Esophagus squamous epithelium (tissue), 4 donors: ENCODE measurements at regions not wholly inside any gene's neighbourhood (a gene's known extent, or its start where the extent isn't known, plus 50 kb on each side); places are given as distances from the start of the nearest gene placed in this dataset.

Source experiments
- CTCF ChIP-seq, 6 experiments: fragments of 450-650 bp in 4 of 6; fragments of 200-600 bp in 2 of 6; sonication (generic) in 2 of 6; IDR thresholded peaks; one replicate each; pipeline ENCODE4 v1.5.1; 2016 to 2019; ENCODE audit warnings: antibody characterized with exemption in 6 of 6, mild to moderate bottlenecking in 4 of 6, moderate library complexity in 4 of 6
- POLR2A ChIP-seq, 4 donors: fragments of 450-650 bp; IDR thresholded peaks; one replicate each; pipeline ENCODE4 v1.6.1; 2017; ENCODE audit warnings: antibody characterized with exemption in 4 of 4, mild to moderate bottlenecking in 4 of 4, moderate library complexity in 3 of 4

GRCh38 chrX:106283841-106284240 lies 115.7 kb downstream of the PWWP3B start:
- TF ChIP-seq CTCF (IDR thresholded peaks at IDR 0.05) (no peak), POLR2A (IDR thresholded peaks at IDR 0.05) (no peak)
